ENCODE measurements at regions not wholly inside any gene's neighbourhood (a gene's known extent, or its start where the extent isn't known, plus 50 kb on each side); places are given as distances from the start of the nearest gene placed in this dataset.

DNA sequence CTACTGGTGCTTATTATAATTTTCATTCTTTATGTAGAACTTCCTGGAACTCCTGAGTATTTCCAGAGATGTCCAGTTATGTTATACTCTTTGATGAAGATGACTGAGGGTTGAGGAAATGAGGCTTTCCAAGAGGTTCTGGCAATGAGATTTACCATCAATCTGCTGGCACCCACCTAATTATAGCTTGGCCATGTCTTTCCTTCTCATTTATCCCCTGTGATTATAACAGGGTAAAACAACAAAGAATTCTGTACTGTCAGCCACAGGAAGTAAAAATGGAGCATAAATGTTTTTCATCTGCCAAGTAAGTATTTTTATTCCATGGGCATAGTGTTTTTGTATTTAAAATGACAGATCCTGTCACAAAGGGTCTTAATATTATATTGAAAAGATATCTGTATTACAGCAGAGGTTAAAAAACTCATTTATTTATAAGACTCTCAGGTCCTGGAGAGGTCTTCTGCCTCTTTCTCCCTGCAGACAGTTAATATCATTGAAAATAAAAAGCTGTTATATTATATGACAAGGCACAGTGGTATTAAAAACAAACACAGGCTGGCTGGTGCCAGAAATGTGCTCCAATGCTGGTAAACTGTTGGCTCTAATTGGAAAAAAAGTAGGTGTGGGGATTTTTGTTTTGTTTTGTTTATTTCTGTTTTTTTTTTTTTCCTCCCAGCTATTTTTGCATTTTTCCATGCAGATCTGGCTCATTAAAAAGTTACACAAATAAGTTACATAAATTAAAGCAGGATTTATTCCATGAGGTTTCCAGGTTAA, 1764.1 kb upstream of the CELF4 start:
- TF ChIP-seq TAF1 (IDR thresholded peaks at IDR 0.05; ENCODE audit: borderline replicate concordance, insufficient read depth, low read length): no peak
- no peak for TF ChIP-seq SIN3A (IDR thresholded peaks at IDR 0.05; ENCODE audit: borderline replicate concordance, insufficient read depth, low read length)
- TF ChIP-seq POLR2AphosphoS5 (IDR thresholded peaks at IDR 0.05; ENCODE audit: low read depth, low read length): no peak
- no peak for TF ChIP-seq REST (IDR thresholded peaks at IDR 0.05; ENCODE audit: insufficient read depth in 1 of 2, low read depth in 2 of 2, low read length in 2 of 2)
- TF ChIP-seq FOXP2 (optimal IDR thresholded peaks at IDR 0.05; ENCODE audit: borderline replicate concordance, extremely low read depth, extremely low read length, insufficient read depth): no peak

- TF ChIP-seq SIN3A (IDR thresholded peaks at IDR 0.05; ENCODE audit: borderline replicate concordance, insufficient read depth, low read length) (no peak), POLR2AphosphoS5 (IDR thresholded peaks at IDR 0.05; ENCODE audit: low read depth, low read length) (no peak), REST (IDR thresholded peaks at IDR 0.05; ENCODE audit: insufficient read depth in 1 of 2, low read depth in 2 of 2, low read length in 2 of 2) (no peak), TAF1 (IDR thresholded peaks at IDR 0.05; ENCODE audit: borderline replicate concordance, insufficient read depth, low read length) (no peak), FOXP2 (optimal IDR thresholded peaks at IDR 0.05; ENCODE audit: borderline replicate concordance, extremely low read depth, extremely low read length, insufficient read depth) (no peak)
These were observed 1761.2 kb upstream of the CELF4 start for GRCh38 chr18:39326772-39327171.

DNA sequence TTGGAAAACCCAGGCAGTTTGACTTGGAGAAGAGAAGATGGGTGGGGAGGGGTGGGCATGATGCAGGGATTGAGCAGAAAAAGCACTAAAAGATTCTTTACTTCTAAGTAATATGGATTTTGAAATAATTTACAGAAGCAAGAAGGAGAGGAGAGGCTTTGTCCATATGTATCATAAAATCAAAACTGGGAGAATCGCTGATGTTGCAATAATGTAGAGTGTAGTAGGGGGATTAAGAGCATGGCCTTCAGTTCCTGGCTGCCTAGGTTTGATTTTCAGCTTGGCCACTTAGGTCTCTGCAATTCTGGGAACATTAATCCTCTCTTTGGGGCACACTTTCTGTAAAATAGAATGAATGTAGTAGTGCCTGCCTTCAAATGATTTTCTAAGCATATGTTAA, 1760.4 kb upstream of the CELF4 start:
- no peak for TF ChIP-seq POLR2AphosphoS5 (IDR thresholded peaks at IDR 0.05; ENCODE audit: low read depth, low read length)
- no peak for TF ChIP-seq SIN3A (IDR thresholded peaks at IDR 0.05; ENCODE audit: borderline replicate concordance, insufficient read depth, low read length)
- no peak for TF ChIP-seq FOXP2 (optimal IDR thresholded peaks at IDR 0.05; ENCODE audit: borderline replicate concordance, extremely low read depth, extremely low read length, insufficient read depth)
- no peak for TF ChIP-seq TAF1 (IDR thresholded peaks at IDR 0.05; ENCODE audit: borderline replicate concordance, insufficient read depth, low read length)
- TF ChIP-seq REST (IDR thresholded peaks at IDR 0.05; ENCODE audit: insufficient read depth in 1 of 2, low read depth in 2 of 2, low read length in 2 of 2): no peak

DNA sequence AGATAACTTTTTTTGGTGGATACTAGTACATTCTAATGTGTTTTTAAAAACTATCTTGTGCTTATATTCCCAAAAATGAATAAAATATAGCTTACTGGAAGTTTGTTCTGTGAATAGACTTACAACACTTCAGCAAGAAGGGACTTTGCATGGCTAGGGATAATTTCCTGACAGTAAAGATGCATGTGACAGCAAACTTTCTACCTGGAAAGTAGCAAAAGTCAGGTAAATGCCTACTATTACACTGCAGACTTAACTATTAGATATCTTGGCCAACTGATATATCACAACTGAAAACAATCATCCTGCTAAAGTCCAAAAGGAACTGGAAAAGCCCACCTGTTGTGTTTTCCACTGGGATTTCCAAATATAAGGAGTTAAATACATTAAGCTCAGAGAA, 1753.5 kb upstream of the CELF4 start:
- no peak for TF ChIP-seq FOXP2 (optimal IDR thresholded peaks at IDR 0.05; ENCODE audit: borderline replicate concordance, extremely low read depth, extremely low read length, insufficient read depth)
- TF ChIP-seq REST (IDR thresholded peaks at IDR 0.05; ENCODE audit: insufficient read depth in 1 of 2, low read depth in 2 of 2, low read length in 2 of 2): no peak
- no peak for TF ChIP-seq POLR2AphosphoS5 (IDR thresholded peaks at IDR 0.05; ENCODE audit: low read depth, low read length)
- TF ChIP-seq TAF1 (IDR thresholded peaks at IDR 0.05; ENCODE audit: borderline replicate concordance, insufficient read depth, low read length): no peak
- no peak for TF ChIP-seq SIN3A (IDR thresholded peaks at IDR 0.05; ENCODE audit: borderline replicate concordance, insufficient read depth, low read length)

All from PFSK-1 (cell line).